Liver (tissue), 7 donors: ENCODE measurements at regions not wholly inside any gene's neighbourhood (a gene's known extent, or its start where the extent isn't known, plus 50 kb on each side); places are given as distances from the start of the nearest gene placed in this dataset.

Experiments
- DNase-seq: peaks from one replicate; pipeline ENCODE4 v3.0.0-alpha.2; 2017; ENCODE audit warnings: low spot score
- H3K27ac ChIP-seq, 2 donors: one replicate each; pipeline ENCODE4 v1.7.0; 2013; ENCODE audit warnings: inconsistent platforms in 2 of 2, low read length in 2 of 2, control low read depth in 1 of 2, low read depth in 1 of 2, mild to moderate bottlenecking in 1 of 2
- H3K27me3 ChIP-seq, 4 donors: one replicate each; pipeline versions ENCODE4 v1.6.1 to v1.7.0; 2013; ENCODE audit warnings: low read length in 3 of 4, inconsistent platforms in 1 of 4, mild to moderate bottlenecking in 1 of 4, moderate library complexity in 1 of 4; ENCODE audit not compliant: control insufficient read depth in 4 of 4, insufficient read depth in 4 of 4
- H3K36me3 ChIP-seq, 4 donors: one replicate each; pipeline versions ENCODE4 v1.6.1 to v1.7.0; 2013; ENCODE audit warnings: low read length in 3 of 4, mild to moderate bottlenecking in 3 of 4, low read depth in 1 of 4, moderate library complexity in 1 of 4; ENCODE audit not compliant: control insufficient read depth in 4 of 4, insufficient read depth in 3 of 4
- H3K4me1 ChIP-seq, 4 donors: one replicate each; pipeline versions ENCODE4 v1.6.1 to v1.7.0; 2013; ENCODE audit warnings: low read length in 3 of 4, mild to moderate bottlenecking in 3 of 4, moderate library complexity in 1 of 4; ENCODE audit not compliant: control insufficient read depth in 4 of 4, insufficient read depth in 4 of 4
- H3K4me3 ChIP-seq, 3 donors: one replicate each; pipeline versions ENCODE4 v1.6.1 to v1.7.0; 2013; ENCODE audit warnings: low read length in 3 of 3, control low read depth in 1 of 3, low read depth in 1 of 3, mild to moderate bottlenecking in 1 of 3
- H3K9ac ChIP-seq, 2 donors: one replicate each; pipeline ENCODE4 v1.7.0; 2013; ENCODE audit warnings: low read length in 2 of 2, mild to moderate bottlenecking in 2 of 2, moderate library complexity in 2 of 2, control low read depth in 1 of 2, low read depth in 1 of 2
- H3K9me3 ChIP-seq, 4 donors: one replicate each; pipeline versions ENCODE4 v1.6.1 to v1.7.0; 2013; ENCODE audit warnings: low read length in 3 of 4; ENCODE audit not compliant: control insufficient read depth in 4 of 4
- EGR1 ChIP-seq, 2 donors: IDR thresholded peaks; 2 replicates each; pipeline ENCODE4 v1.6.1; 2016 to 2018; ENCODE audit warnings: antibody characterized with exemption in 2 of 2, low read depth in 2 of 2
- FOXA1 ChIP-seq: IDR thresholded peaks from 2 replicates; pipeline ENCODE4 v1.6.1; 2016; ENCODE audit warnings: antibody characterized with exemption
- FOXA2 ChIP-seq: IDR thresholded peaks from 2 replicates; pipeline ENCODE4 v1.6.1; 2016; ENCODE audit warnings: antibody characterized with exemption
- HNF4A ChIP-seq, 2 donors: conservative IDR thresholded peaks; 2 replicates each; pipeline ENCODE4 v1.6.1; 2016; ENCODE audit warnings: antibody characterized with exemption in 2 of 2, mild to moderate bottlenecking in 2 of 2
- HNF4G ChIP-seq: IDR thresholded peaks from 2 replicates; pipeline ENCODE4 v1.6.1; 2016; ENCODE audit warnings: antibody characterized with exemption
- NR2F2 ChIP-seq: IDR thresholded peaks from 2 replicates; pipeline ENCODE4 v1.6.1; 2016; ENCODE audit warnings: antibody characterized with exemption
- REST ChIP-seq: IDR thresholded peaks from 2 replicates; pipeline ENCODE4 v1.6.1; 2016; ENCODE audit warnings: antibody characterized with exemption, mild to moderate bottlenecking
- RXRA ChIP-seq, 2 donors: IDR thresholded peaks; 2 replicates each; pipeline ENCODE4 v1.6.1; 2017 to 2018; ENCODE audit warnings: antibody characterized with exemption in 2 of 2, mild to moderate bottlenecking in 1 of 2
- SP1 ChIP-seq: IDR thresholded peaks from 2 replicates; pipeline ENCODE4 v1.6.1; 2018; ENCODE audit warnings: antibody characterized with exemption, mild to moderate bottlenecking
- TAF1 ChIP-seq: conservative IDR thresholded peaks from 2 replicates; pipeline ENCODE4 v1.6.1; 2016; ENCODE audit warnings: antibody characterized with exemption, mild to moderate bottlenecking
- YY1 ChIP-seq: IDR thresholded peaks from 2 replicates; pipeline ENCODE4 v1.6.1; 2016; ENCODE audit warnings: antibody characterized with exemption, mild to moderate bottlenecking
- ZBTB33 ChIP-seq: IDR thresholded peaks from 2 replicates; pipeline ENCODE4 v1.6.1; 2016; ENCODE audit warnings: antibody characterized with exemption
- WGBS: extraction: QIAGEN DNeasy Blood & Tissue Kit; methylation state at CpG from one replicate; pipeline ENCODE4 v1.1.7; 2013; 5-methylcytosine and 5-hydroxymethylcytosine counted together
- donor health status: healthy.
- donor health status: healthy.
- donor health status: healthy.
- donor health status: healthy.

GRCh38 chr19:29096896-29097295, 116.1 kb downstream of the UQCRFS1 start:
- Histone ChIP-seq H3K27ac (no peak overlapping the region), H3K4me1 (no peaks in the 10 kb centered on the region), H3K9ac (no peak overlapping the region), H3K27me3 (no peaks in the 10 kb centered on the region), H3K36me3 (no peaks in the 10 kb centered on the region), H3K4me3 (no peak overlapping the region), H3K9me3 (peaks cover 0 to 5% (median 1%) of the 10 kb centered on the region in 4 donors)
- no peak for DNase-seq
- 53% methylated on average over 2 of the region's 2 CpGs for WGBS
- TF ChIP-seq HNF4G (no peak), FOXA1 (no peak), REST (no peak), ZBTB33 (no peak), YY1 (no peak), FOXA2 (no peak), EGR1 (IDR thresholded peaks at IDR 0.05; ENCODE audit: low read depth in 2 of 2) (no peak), TAF1 (no peak)

- no peak for TF ChIP-seq FOXA1
- TF ChIP-seq ZBTB33, result no peak
- TF ChIP-seq SP1, result no peak
- TF ChIP-seq NR2F2, result no peak
- TF ChIP-seq REST, result no peak
- no peak for TF ChIP-seq HNF4A (conservative IDR thresholded peaks at IDR 0.05)
- no peak for TF ChIP-seq RXRA (IDR thresholded peaks at IDR 0.05)
- no peak for TF ChIP-seq EGR1 (IDR thresholded peaks at IDR 0.05; ENCODE audit: low read depth in 2 of 2)
- no peak overlapping the region for H3K27ac ChIP-seq
- H3K9ac ChIP-seq, result no peak overlapping the region
- H3K9me3 ChIP-seq, result no peaks in the 10 kb centered on the region
- no peaks in the 10 kb centered on the region for H3K36me3 ChIP-seq
- H3K27me3 ChIP-seq, result no peaks in the 10 kb centered on the region
- H3K4me3 ChIP-seq, result no peak overlapping the region
- no peaks in the 10 kb centered on the region for H3K4me1 ChIP-seq
- 88% methylated on average over 6 of the region's 6 CpGs for WGBS
- DNase-seq, result no peak
These were observed 119.4 kb downstream of the UQCRFS1 start for GRCh38 chr19:29093553-29093908.
